IMR-90 (cell line): ENCODE measurements at regions not wholly inside any gene's neighbourhood (a gene's known extent, or its start where the extent isn't known, plus 50 kb on each side); places are given as distances from the start of the nearest gene placed in this dataset.

Source experiments
- ATAC-seq: fragments of 200-7000 bp; cut with Tn5 transposase; 2 replicates; pipeline ENCODE4 v1.9.1; 2020; ENCODE audit warnings: low read depth, mild to moderate bottlenecking, moderate library complexity
- BruUV-seq: library from RNA; stranded (reverse); fragments of 400-500 nt; replicated peaks from 2 replicates; lab custom pipeline; 2021; lab: Mats Ljungman, UMichigan
- CTCF ChIA-PET: fragments of 300-600 bp; formaldehyde crosslinking; extraction: SDS; loops from one replicate; lab custom pipeline; 2021; ENCODE audit warnings: antibody characterized with exemption; lab: Yijun Ruan, JAX
- POLR2A ChIA-PET: fragments of 300-600 bp; sonication (Branson Sonifier 250); formaldehyde crosslinking; loops from one replicate; lab custom pipeline; 2022; ENCODE audit warnings: antibody characterized with exemption; ENCODE audit not compliant: unreplicated experiment; lab: Charles Lee
- DNase-seq: peaks from one replicate; pipeline ENCODE4 v3.0.0; 2013
- H2AFZ ChIP-seq: replicated peaks from 2 replicates; pipeline ENCODE3; 2013; ENCODE audit warnings: low read length, mild to moderate bottlenecking; ENCODE audit not compliant: poor library complexity
- H2AK5ac ChIP-seq: 2 replicates; pipeline ENCODE4 v1.6.1; 2013; ENCODE audit warnings: low read depth, low read length, inconsistent platforms
- H2AK9ac ChIP-seq: replicated peaks from 2 replicates; pipeline ENCODE3; 2013; ENCODE audit warnings: mild to moderate bottlenecking, low read depth, low read length, moderate library complexity; ENCODE audit not compliant: poor library complexity
- H2BK120ac ChIP-seq: 2 replicates; pipeline ENCODE4 v1.6.1; 2013; ENCODE audit warnings: low read depth, low read length, inconsistent platforms
- H2BK15ac ChIP-seq: 3 replicates; pipeline ENCODE4 v1.6.1; 2013; ENCODE audit warnings: low read depth, low read length, inconsistent platforms
- H2BK20ac ChIP-seq: 2 replicates; pipeline ENCODE4 v1.6.1; 2013; ENCODE audit warnings: low read depth, mild to moderate bottlenecking, inconsistent platforms, low read length, moderate library complexity
- H2BK5ac ChIP-seq: 2 replicates; pipeline ENCODE4 v1.6.1; 2013; ENCODE audit warnings: mild to moderate bottlenecking, low read depth, low read length, inconsistent platforms; ENCODE audit not compliant: poor library complexity, severe bottlenecking
- H3K14ac ChIP-seq: replicated peaks from 2 replicates; pipeline ENCODE4 v1.6.1; 2013; ENCODE audit warnings: low read depth, low read length, inconsistent platforms
- H3K18ac ChIP-seq: 2 replicates; pipeline ENCODE4 v1.6.1; 2013; ENCODE audit warnings: low read depth, low read length, control low read depth
- H3K23ac ChIP-seq: 2 replicates; pipeline ENCODE4 v1.6.1; 2013; ENCODE audit warnings: low read depth, low read length, inconsistent platforms
- H3K27ac ChIP-seq: 2 replicates; pipeline ENCODE4 v1.5.1; 2013; ENCODE audit warnings: mild to moderate bottlenecking, control low read depth, low read length; ENCODE audit not compliant: insufficient read depth
- H3K27me3 ChIP-seq: 2 replicates; pipeline ENCODE4 v1.6.1; 2013; ENCODE audit warnings: low read length; ENCODE audit not compliant: control insufficient read depth, insufficient read depth
- H3K36me3 ChIP-seq: 2 replicates; pipeline ENCODE4 v1.6.1; 2013; ENCODE audit warnings: low read length, mixed read lengths; ENCODE audit not compliant: control insufficient read depth, insufficient read depth
- H3K4ac ChIP-seq: 2 replicates; pipeline ENCODE4 v1.6.1; 2013; ENCODE audit warnings: low read depth, low read length, inconsistent platforms
- H3K4me1 ChIP-seq: 2 replicates; pipeline ENCODE4 v1.6.1; 2013; ENCODE audit warnings: low read length, mixed read lengths; ENCODE audit not compliant: control insufficient read depth, insufficient read depth
- H3K4me2 ChIP-seq: 2 replicates; pipeline ENCODE4 v1.6.1; 2013; ENCODE audit warnings: low read depth, mild to moderate bottlenecking, control low read depth, low read length, moderate library complexity
- H3K4me3 ChIP-seq: 2 replicates; pipeline ENCODE4 v1.5.1; 2013; ENCODE audit warnings: low read depth, mild to moderate bottlenecking, control low read depth, low read length, moderate library complexity; ENCODE audit not compliant: insufficient read depth
- H3K56ac ChIP-seq: 2 replicates; pipeline ENCODE4 v1.6.1; 2013; ENCODE audit warnings: low read length, inconsistent platforms; ENCODE audit not compliant: insufficient read depth; ENCODE audit errors: extremely low read depth
- H3K79me1 ChIP-seq, 2 experiments: 2 replicates each; pipeline ENCODE4 v1.6.1; 2013; ENCODE audit warnings: low read length in 2 of 2, inconsistent platforms in 1 of 2, low read depth in 1 of 2
- H3K9ac ChIP-seq: 2 replicates; pipeline ENCODE4 v1.6.1; 2013; ENCODE audit warnings: low read depth, low read length, control low read depth
- H3K9me1 ChIP-seq: 2 replicates; pipeline ENCODE4 v1.6.1; 2013; ENCODE audit warnings: low read length, inconsistent platforms; ENCODE audit not compliant: insufficient read depth
- H3K9me3 ChIP-seq: 2 replicates; pipeline ENCODE4 v1.6.1; 2013; ENCODE audit warnings: low read length; ENCODE audit not compliant: control insufficient read depth, insufficient read depth
- H4K20me1 ChIP-seq: 2 replicates; pipeline ENCODE4 v1.6.1; 2013; ENCODE audit warnings: low read length, inconsistent platforms; ENCODE audit not compliant: insufficient read depth
- H4K5ac ChIP-seq: 2 replicates; pipeline ENCODE4 v1.6.1; 2013; ENCODE audit warnings: mild to moderate bottlenecking, low read depth, low read length, control low read depth
- H4K8ac ChIP-seq, 2 experiments: 2 replicates each; pipeline ENCODE4 v1.6.1; 2013; ENCODE audit warnings: low read depth in 2 of 2, low read length in 2 of 2, control low read depth in 1 of 2, inconsistent platforms in 1 of 2
- H4K91ac ChIP-seq: 2 replicates; pipeline ENCODE4 v1.6.1; 2013; ENCODE audit warnings: low read depth, low read length, inconsistent platforms; ENCODE audit not compliant: insufficient read depth
- BHLHE40 ChIP-seq: fragments of 150-350 bp; IDR thresholded peaks from 2 replicates; pipeline ENCODE4 v1.6.1; 2016; ENCODE audit warnings: mild to moderate bottlenecking, low read depth, low read length
- CEBPB ChIP-seq: IDR thresholded peaks from 2 replicates; pipeline ENCODE4 v1.6.1; 2012; ENCODE audit warnings: low read depth, low read length, improper control_type of control experiment
- CHD1 ChIP-seq: IDR thresholded peaks from 2 replicates; pipeline ENCODE4 v1.6.1; 2012; ENCODE audit warnings: low read depth, low read length, improper control_type of control experiment
- CTCF ChIP-seq: conservative IDR thresholded peaks from 2 replicates; pipeline ENCODE4 v1.5.1; 2012; ENCODE audit warnings: mild to moderate bottlenecking, low read depth, low read length, improper control_type of control experiment
- ELK1 ChIP-seq: fragments of 150-350 bp; IDR thresholded peaks from 2 replicates; pipeline ENCODE4 v1.6.1; 2016; ENCODE audit warnings: low read depth, mild to moderate bottlenecking, low read length, moderate library complexity, borderline replicate concordance
- FOS ChIP-seq: fragments of 150-350 bp; IDR thresholded peaks from 2 replicates; pipeline ENCODE4 v1.6.1; 2016; ENCODE audit warnings: low read depth, low read length
- MAZ ChIP-seq: IDR thresholded peaks from 2 replicates; pipeline ENCODE4 v1.6.1; 2012; ENCODE audit warnings: low read depth, mild to moderate bottlenecking, low read length, improper control_type of control experiment, moderate library complexity, borderline replicate concordance
- MXI1 ChIP-seq: IDR thresholded peaks from 2 replicates; pipeline ENCODE4 v1.6.1; 2012; ENCODE audit warnings: low read depth, mild to moderate bottlenecking, low read length, moderate library complexity, borderline replicate concordance
- NFE2L2 ChIP-seq: fragments of 150-350 bp; IDR thresholded peaks from 2 replicates; pipeline ENCODE4 v1.6.1; 2016; ENCODE audit warnings: low read depth, mild to moderate bottlenecking, low read length
- POLR2A ChIP-seq: IDR thresholded peaks from 2 replicates; pipeline ENCODE4 v1.6.1; 2012; ENCODE audit warnings: mild to moderate bottlenecking, low read depth, low read length
- RAD21 ChIP-seq: IDR thresholded peaks from 2 replicates; pipeline ENCODE4 v1.6.1; 2012; ENCODE audit warnings: low read length, improper control_type of control experiment
- RCOR1 ChIP-seq: IDR thresholded peaks from 2 replicates; pipeline ENCODE4 v1.6.1; 2012; ENCODE audit warnings: mild to moderate bottlenecking, low read length, improper control_type of control experiment; ENCODE audit not compliant: insufficient replicate concordance
- RFX5 ChIP-seq: IDR thresholded peaks from 2 replicates; pipeline ENCODE4 v1.8.0; 2012; ENCODE audit warnings: low read depth, mild to moderate bottlenecking, low read length, moderate library complexity
- SMC3 ChIP-seq: fragments of 150-350 bp; IDR thresholded peaks from 2 replicates; pipeline ENCODE4 v1.6.1; 2016; ENCODE audit warnings: low read depth, mild to moderate bottlenecking, antibody characterized with exemption, low read length, moderate library complexity
- WGBS, 2 experiments: methylation state at CpG; one replicate each; pipeline versions ENCODE4 v1.1.5 to v1.1.7; 2013; ENCODE audit warnings: missing lambda C conversion rate in 2 of 2; ENCODE audit not compliant: insufficient read length in 1 of 2; ENCODE audit errors: extremely low coverage in 2 of 2; 5-methylcytosine and 5-hydroxymethylcytosine counted together
- dilution Hi-C: fragments of 300-500 bp; cut with HindIII; formaldehyde crosslinking; loops from one replicate; pipeline ENCODE4 v1.14.3; 2018; ENCODE audit warnings: low sequenced_read_pairs; ENCODE audit not compliant: unreplicated experiment
- in situ Hi-C: fragments of 300-500 bp; cut with MboI; formaldehyde crosslinking; loops from 3 replicates; pipeline ENCODE4 v1.14.3; 2019; ENCODE audit warnings: low sequenced_read_pairs, inconsistent platforms, mixed read lengths
- intact Hi-C: fragments of 100-400 bp; cut with micrococcal nuclease; formaldehyde crosslinking; loops from 2 replicates; pipeline ENCODE4 v1.10.0; 2022
- TF ChIP-seq, protein P1 (sequence below): fragments of 150-350 bp; IDR thresholded peaks from 2 replicates; pipeline ENCODE4 v1.6.1; 2017; ENCODE audit warnings: mild to moderate bottlenecking, antibody characterized with exemption, low read length, low read depth

DNA sequence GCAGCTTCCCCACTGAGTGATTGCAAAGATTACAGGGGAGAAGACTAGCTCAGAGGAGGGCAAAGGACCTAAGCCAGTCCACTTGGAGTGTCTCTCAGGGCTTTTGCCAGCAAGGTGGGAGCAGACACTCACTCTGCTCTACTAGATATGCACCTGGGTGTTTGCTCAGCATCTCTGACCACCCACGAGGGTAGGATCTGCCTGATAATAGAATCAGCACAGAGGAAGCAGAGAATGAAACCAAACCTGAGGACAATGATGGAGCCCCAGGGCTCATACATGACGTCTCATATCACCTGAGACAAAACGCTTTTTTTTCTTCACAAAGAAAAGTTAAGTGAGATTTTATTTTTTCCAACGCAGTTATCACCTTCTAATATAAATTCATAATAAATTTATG, 79.4 kb downstream of the RRAGC start:
- H3K79me1 ChIP-seq = no peaks in the 10 kb centered on the region
- no peak overlapping the region for H3K4ac ChIP-seq
- no peak overlapping the region for H3K27ac ChIP-seq
- no peak overlapping the region for H4K91ac ChIP-seq
- H2AK5ac ChIP-seq = no peak overlapping the region
- H2AFZ ChIP-seq = no peak overlapping the region
- no TSS peak for BruUV-seq
- no peak overlapping the region for H2BK5ac ChIP-seq
- no peak overlapping the region for H4K5ac ChIP-seq
- H3K9me1 ChIP-seq = no peaks in the 10 kb centered on the region; the same call in 1 of the 2 replicates
- H2BK20ac ChIP-seq = no peak overlapping the region
- no peak overlapping the region for H3K23ac ChIP-seq
- H3K4me1 ChIP-seq = no peaks in the 10 kb centered on the region
- in situ Hi-C loops (no loop called here), intact Hi-C loops (no loop called here), dilution Hi-C loops (no loop called here)
- H3K56ac ChIP-seq = no peak overlapping the region
- DNase-seq = no peak
- no peak overlapping the region for H4K8ac ChIP-seq
- POLR2A ChIA-PET = no interaction called here
- no peak overlapping the region for H2BK120ac ChIP-seq
- H3K14ac ChIP-seq = no peak overlapping the region
- TF ChIP-seq FOS (no peak), MAZ (no peak), CTCF (no peak), SMC3 (no peak), MXI1 (no peak), RCOR1 (no peak), POLR2A (no peak), ELK1 (no peak), RFX5 (no peak), CHD1 (no peak), CEBPB (no peak), RAD21 (no peak), NFE2L2 (no peak), BHLHE40 (no peak)
- TF ChIP-seq, protein P1, sequence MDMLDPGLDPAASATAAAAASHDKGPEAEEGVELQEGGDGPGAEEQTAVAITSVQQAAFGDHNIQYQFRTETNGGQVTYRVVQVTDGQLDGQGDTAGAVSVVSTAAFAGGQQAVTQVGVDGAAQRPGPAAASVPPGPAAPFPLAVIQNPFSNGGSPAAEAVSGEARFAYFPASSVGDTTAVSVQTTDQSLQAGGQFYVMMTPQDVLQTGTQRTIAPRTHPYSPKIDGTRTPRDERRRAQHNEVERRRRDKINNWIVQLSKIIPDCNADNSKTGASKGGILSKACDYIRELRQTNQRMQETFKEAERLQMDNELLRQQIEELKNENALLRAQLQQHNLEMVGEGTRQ = no peak
- H3K9ac ChIP-seq = no peak overlapping the region
- H3K27me3 ChIP-seq = peaks cover 20% of the 10 kb centered on the region
- no peak overlapping the region for H2BK15ac ChIP-seq
- no peak overlapping the region for H3K18ac ChIP-seq
- CTCF ChIA-PET = no interaction called here
- no peaks in the 10 kb centered on the region for H3K9me3 ChIP-seq
- H3K4me2 ChIP-seq = no peak overlapping the region
- no peaks in the 10 kb centered on the region for H3K36me3 ChIP-seq
- no peaks in the 10 kb centered on the region for H4K20me1 ChIP-seq
- WGBS, 2 experiments = no CpG with 5 or more reads among the region's 4 CpGs
- H2AK9ac ChIP-seq = no peak overlapping the region
- no peak for ATAC-seq
- no peak overlapping the region for H3K4me3 ChIP-seq
